Stimulated activated memory B cell treated with anti-CD40 and anti-IgM and Interleukin-4, amounts not matched to agents 10 μg/mL and 1 μg/mL and 100 μg/mL, for 72 hours (primary cell): ENCODE measurements at regions not wholly inside any gene's neighbourhood (a gene's known extent, or its start where the extent isn't known, plus 50 kb on each side); places are given as distances from the start of the nearest gene placed in this dataset.

ENCODE experiments used
- ATAC-seq: fragments of 150-1000 bp; cut with Tn5 transposase; 2 replicates; pipeline ENCODE4 v1.10.0; 2021
- H3K27ac Mint-ChIP-seq: one replicate; pipeline ENCODE4 v1.8.0; 2022; ENCODE audit warnings: mild to moderate bottlenecking, mixed read lengths
- H3K27me3 Mint-ChIP-seq: one replicate; pipeline ENCODE4 v1.8.0; 2022; ENCODE audit warnings: mixed read lengths
- H3K36me3 Mint-ChIP-seq: one replicate; pipeline ENCODE4 v1.8.0; 2022; ENCODE audit warnings: mixed read lengths
- H3K4me1 Mint-ChIP-seq: one replicate; pipeline ENCODE4 v1.8.0; 2022; ENCODE audit warnings: mixed read lengths
- H3K4me3 Mint-ChIP-seq: one replicate; pipeline ENCODE4 v1.8.0; 2022; ENCODE audit warnings: mild to moderate bottlenecking, moderate library complexity, mixed read lengths
- H3K9me3 Mint-ChIP-seq: one replicate; pipeline ENCODE4 v1.8.0; 2022; ENCODE audit warnings: mixed read lengths

DNA sequence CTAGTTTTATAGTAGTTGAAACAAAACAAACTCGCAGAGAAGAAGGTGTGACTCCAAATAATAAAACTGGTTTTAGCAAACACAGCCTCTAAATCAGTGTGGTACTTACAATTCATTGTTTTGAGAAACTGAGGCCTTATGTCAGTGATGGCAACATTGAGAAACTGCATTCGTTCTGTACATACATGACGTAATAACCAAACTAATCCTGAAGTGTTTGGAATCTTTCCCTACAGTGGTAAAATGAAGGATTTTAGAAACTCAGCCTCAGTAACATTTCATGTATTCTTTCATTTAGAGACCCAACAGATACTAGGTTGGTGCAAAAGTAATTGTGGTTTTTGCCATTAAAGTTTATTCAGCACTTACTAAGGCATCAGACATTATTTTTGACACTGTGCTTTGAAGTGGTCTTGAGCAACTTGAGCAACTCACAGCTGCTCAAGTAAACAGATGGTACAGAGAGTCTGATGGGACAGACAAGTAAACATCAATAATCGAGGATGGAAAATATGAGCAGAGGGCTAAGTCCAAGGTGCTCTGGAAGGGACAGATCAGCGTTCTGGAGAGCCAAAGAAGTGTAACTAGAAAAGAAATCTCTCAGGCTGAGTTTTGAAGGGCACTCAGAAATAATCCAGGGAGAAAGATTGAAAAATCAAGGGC is 390.8 kb upstream of the BOD1L1 start:
- ATAC-seq = no peak
- H3K9me3 Mint-ChIP-seq = peaks cover 3% of the 10 kb centered on the region
- no peaks in the 10 kb centered on the region for H3K36me3 Mint-ChIP-seq
- no peak overlapping the region for H3K4me3 Mint-ChIP-seq
- no peak overlapping the region for H3K27ac Mint-ChIP-seq
- H3K4me1 Mint-ChIP-seq = no peaks in the 10 kb centered on the region
- peaks cover 8% of the 10 kb centered on the region for H3K27me3 Mint-ChIP-seq

GRCh38 chr4:14022456-14022855 is 394.9 kb upstream of the BOD1L1 start:
- Mint-ChIP-seq H3K4me3 (no peak overlapping the region), H3K9me3 (no peaks in the 10 kb centered on the region), H3K27ac (no peak overlapping the region), H3K36me3 (no peaks in the 10 kb centered on the region), H3K4me1 (no peaks in the 10 kb centered on the region), H3K27me3 (peaks cover 8% of the 10 kb centered on the region)
- ATAC-seq = no peak

DNA sequence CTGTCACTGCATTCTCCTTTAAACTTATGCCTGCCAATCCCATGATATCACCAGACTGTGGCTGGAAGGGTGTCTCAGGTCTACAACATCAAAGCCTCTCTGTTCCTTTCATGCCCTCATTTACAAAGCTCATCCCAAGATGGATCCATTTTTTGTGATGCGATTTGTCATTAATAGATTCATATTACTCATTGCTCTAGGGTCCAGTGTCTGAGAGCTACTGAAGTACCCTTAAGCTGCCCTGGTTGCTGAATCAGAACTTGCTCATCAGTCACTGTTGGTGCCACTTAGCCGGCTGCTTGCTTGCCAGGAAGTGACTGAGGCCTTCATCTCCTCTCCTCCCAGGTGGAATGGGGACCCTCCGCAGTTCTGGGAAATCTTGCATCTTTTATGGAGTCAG is 395.5 kb upstream of the BOD1L1 start:
- H3K4me3 Mint-ChIP-seq = no peak overlapping the region
- no peaks in the 10 kb centered on the region for H3K9me3 Mint-ChIP-seq
- H3K36me3 Mint-ChIP-seq = no peaks in the 10 kb centered on the region
- H3K27ac Mint-ChIP-seq = no peak overlapping the region
- peaks cover 8% of the 10 kb centered on the region for H3K27me3 Mint-ChIP-seq
- no peaks in the 10 kb centered on the region for H3K4me1 Mint-ChIP-seq
- ATAC-seq = no peak

DNA sequence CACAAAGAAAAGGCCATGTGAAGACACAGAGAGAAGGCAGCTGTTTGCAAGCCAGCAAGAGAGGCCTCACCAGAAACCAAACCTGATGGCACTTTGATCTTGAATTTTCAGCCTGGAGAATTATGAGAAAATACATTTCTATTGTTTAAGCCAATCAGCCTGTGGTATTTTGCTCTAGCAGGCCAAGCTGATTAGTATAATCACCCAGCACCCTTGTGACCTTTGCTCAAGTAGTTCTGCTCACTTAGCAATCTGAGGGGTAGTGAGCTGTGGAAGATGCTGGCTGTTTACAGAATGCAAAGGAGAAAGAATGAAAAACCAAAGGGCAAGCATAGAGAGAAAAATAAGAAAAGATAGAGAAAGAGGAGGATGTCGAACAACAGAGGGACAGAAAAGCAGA is 396.4 kb upstream of the BOD1L1 start:
- ATAC-seq = no peak

DNA sequence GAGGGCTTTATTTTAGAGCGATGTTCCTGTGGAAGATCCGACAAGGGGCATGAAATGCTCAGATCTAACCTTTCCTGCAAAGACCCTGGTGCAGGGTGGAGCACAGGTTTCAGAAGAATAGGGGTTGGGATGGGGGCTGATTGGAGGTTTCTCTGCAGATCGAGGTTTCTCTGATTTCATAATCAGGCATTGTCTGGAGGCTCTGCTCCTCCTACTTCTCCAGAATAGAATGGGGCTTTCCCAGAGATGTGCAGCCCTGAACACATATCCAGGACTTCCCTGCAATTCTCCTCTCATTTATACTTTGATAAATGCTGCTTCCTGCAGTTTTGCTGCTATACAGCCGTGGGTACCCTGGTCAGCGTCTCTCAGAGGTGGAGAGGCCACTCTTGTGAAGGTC is 397.6 kb upstream of the BOD1L1 start:
- Mint-ChIP-seq H3K9me3 (no peaks in the 10 kb centered on the region), H3K4me3 (no peak overlapping the region), H3K4me1 (no peaks in the 10 kb centered on the region), H3K27me3 (peaks cover under 1% of the 10 kb centered on the region), H3K27ac (no peak overlapping the region), H3K36me3 (no peaks in the 10 kb centered on the region)
- no peak for ATAC-seq

More for the DNA sequence above, 396.4 kb upstream of the BOD1L1 start:
- Mint-ChIP-seq H3K27me3 (peaks cover 8% of the 10 kb centered on the region), H3K4me3 (no peak overlapping the region), H3K36me3 (no peaks in the 10 kb centered on the region), H3K4me1 (no peaks in the 10 kb centered on the region), H3K27ac (no peak overlapping the region), H3K9me3 (no peaks in the 10 kb centered on the region)

GRCh38 chr4:14025891-14026290 is 398.4 kb upstream of the BOD1L1 start:
- Mint-ChIP-seq H3K36me3 (no peaks in the 10 kb centered on the region), H3K9me3 (no peaks in the 10 kb centered on the region), H3K4me3 (no peak overlapping the region), H3K27ac (no peak overlapping the region), H3K4me1 (no peaks in the 10 kb centered on the region), H3K27me3 (no peaks in the 10 kb centered on the region)
- ATAC-seq = no peak

DNA sequence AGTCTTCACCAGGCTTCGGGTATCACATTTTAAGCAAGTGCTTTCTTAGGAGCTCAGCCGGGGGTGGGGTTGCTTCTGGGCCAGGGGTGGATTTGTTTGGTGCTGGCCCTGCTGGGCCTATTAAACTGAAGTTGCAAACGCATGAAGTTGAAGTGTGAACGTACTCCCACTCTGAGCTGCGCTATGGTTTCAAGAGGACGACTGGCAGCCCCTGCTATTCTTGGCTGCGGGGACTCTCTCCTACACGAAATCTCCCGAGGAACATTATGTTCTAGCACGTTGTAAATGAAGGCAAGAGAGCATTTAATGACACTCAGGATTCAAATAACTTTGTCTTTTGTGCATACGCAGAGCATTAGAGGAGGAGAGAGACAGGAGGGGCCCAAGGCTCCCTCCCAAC is 401.3 kb upstream of the BOD1L1 start:
- no peak for ATAC-seq
- Mint-ChIP-seq H3K4me3 (no peak overlapping the region), H3K4me1 (no peaks in the 10 kb centered on the region), H3K9me3 (no peaks in the 10 kb centered on the region), H3K36me3 (no peaks in the 10 kb centered on the region), H3K27me3 (no peaks in the 10 kb centered on the region), H3K27ac (no peak overlapping the region)

DNA sequence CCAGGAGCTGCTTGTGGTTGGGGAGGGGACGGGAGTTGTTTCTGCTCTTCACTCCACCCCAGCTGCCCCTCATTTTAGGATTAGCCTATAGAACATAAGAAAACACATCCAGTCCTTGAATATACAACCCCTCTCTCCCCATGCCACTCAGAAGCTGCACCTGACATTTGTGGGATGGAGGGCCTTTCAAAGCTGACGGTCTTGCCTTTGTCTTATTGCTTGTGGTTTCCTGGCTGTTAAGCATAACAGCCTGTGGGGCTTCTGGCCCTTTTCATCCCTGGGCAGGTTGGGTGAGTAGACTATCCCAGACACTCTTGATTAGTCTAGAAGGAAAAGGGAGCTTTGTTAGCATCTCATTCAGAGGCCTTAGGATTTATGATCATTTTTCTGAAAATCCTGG is 407.6 kb upstream of the BOD1L1 start:
- H3K27ac Mint-ChIP-seq = no peak overlapping the region
- no peaks in the 10 kb centered on the region for H3K4me1 Mint-ChIP-seq
- no peaks in the 10 kb centered on the region for H3K27me3 Mint-ChIP-seq
- peak; percentile 20 for ATAC-seq
- peaks cover 3% of the 10 kb centered on the region for H3K9me3 Mint-ChIP-seq
- no peak overlapping the region for H3K4me3 Mint-ChIP-seq
- no peaks in the 10 kb centered on the region for H3K36me3 Mint-ChIP-seq

DNA sequence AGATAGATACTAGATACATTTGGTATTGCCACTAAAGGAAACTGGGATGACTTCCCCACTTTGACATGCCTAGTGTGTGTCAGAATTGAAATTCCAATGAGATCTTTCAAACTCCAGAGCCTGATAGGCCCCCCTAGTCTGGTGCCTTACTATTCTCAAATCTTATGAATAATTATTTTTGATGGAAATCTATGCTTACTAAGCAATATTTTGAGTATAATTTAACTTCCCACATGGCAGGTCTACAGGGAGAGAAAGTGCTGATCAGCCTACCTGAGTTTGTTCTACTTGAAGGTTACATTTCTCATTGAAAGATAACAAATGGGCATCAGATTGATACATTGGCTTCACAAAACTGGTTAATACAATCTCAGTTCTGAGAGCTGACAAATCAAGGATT is 415.7 kb upstream of the BOD1L1 start:
- no peaks in the 10 kb centered on the region for H3K27me3 Mint-ChIP-seq
- no peaks in the 10 kb centered on the region for H3K36me3 Mint-ChIP-seq
- H3K9me3 Mint-ChIP-seq = peaks cover 3% of the 10 kb centered on the region
- H3K4me3 Mint-ChIP-seq = no peak overlapping the region
- H3K27ac Mint-ChIP-seq = no peak overlapping the region
- no peaks in the 10 kb centered on the region for H3K4me1 Mint-ChIP-seq
- no peak for ATAC-seq

- Mint-ChIP-seq H3K36me3 (no peaks in the 10 kb centered on the region), H3K27ac (no peak overlapping the region), H3K9me3 (no peaks in the 10 kb centered on the region), H3K27me3 (no peaks in the 10 kb centered on the region), H3K4me1 (no peaks in the 10 kb centered on the region), H3K4me3 (no peak overlapping the region)
- ATAC-seq = no peak
Measured at GRCh38 chr4:14046642-14047041, 419.1 kb upstream of the BOD1L1 start.

GRCh38 chr4:14047840-14048239 is 420.3 kb upstream of the BOD1L1 start:
- ATAC-seq = no peak
- Mint-ChIP-seq H3K4me3 (no peak overlapping the region), H3K9me3 (no peaks in the 10 kb centered on the region), H3K4me1 (no peaks in the 10 kb centered on the region), H3K27me3 (no peaks in the 10 kb centered on the region), H3K36me3 (no peaks in the 10 kb centered on the region), H3K27ac (no peak overlapping the region)

GRCh38 chr4:14049946-14050345 is 422.4 kb upstream of the BOD1L1 start:
- H3K9me3 Mint-ChIP-seq = no peaks in the 10 kb centered on the region
- no peak overlapping the region for H3K27ac Mint-ChIP-seq
- H3K4me3 Mint-ChIP-seq = no peak overlapping the region
- no peak for ATAC-seq
- H3K36me3 Mint-ChIP-seq = no peaks in the 10 kb centered on the region
- H3K27me3 Mint-ChIP-seq = no peaks in the 10 kb centered on the region
- no peaks in the 10 kb centered on the region for H3K4me1 Mint-ChIP-seq

DNA sequence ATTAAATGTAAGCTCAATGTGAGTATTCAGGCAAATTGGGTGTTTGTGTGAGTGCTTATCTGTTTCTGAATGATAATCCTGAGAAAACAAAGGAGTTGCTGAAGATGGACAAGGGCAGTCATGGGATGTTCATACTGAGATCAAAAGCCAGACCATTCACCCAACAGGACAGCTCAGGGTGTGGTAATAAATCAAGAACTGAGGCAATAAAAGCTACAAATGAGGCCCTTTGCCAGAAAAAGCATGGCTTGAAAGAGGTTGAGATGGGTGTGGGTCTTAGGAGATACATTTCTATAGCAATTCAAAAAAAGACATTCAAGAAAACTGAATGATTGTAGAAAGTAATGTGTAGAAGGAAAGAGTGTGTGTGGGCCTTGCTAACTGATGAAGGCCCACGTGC is 425.8 kb upstream of the BOD1L1 start:
- ATAC-seq = no peak
- peaks cover 3% of the 10 kb centered on the region for H3K9me3 Mint-ChIP-seq
- H3K4me1 Mint-ChIP-seq = no peaks in the 10 kb centered on the region
- no peak overlapping the region for H3K27ac Mint-ChIP-seq
- H3K27me3 Mint-ChIP-seq = no peaks in the 10 kb centered on the region
- no peak overlapping the region for H3K4me3 Mint-ChIP-seq
- H3K36me3 Mint-ChIP-seq = no peaks in the 10 kb centered on the region

DNA sequence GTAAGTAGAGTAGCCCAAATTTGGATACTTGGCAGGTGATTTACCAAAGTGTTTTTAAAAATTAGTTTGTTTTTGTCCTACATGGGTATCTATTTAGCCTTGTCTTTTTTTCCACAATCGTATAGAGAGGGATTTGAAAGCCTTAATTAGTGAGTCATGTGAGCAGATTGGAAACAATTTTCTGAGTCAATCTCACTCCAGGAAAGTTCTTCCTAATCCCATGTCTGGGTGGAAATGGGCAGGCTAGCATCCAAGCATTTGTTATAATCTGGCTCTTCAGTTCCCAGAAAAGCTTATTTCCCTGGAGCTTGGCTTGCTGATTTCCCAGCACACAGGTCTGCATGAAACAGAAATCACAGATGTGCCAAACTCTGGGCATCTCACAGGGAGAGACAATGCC is 426.9 kb upstream of the BOD1L1 start:
- ATAC-seq = no peak
- Mint-ChIP-seq H3K9me3 (peaks cover 3% of the 10 kb centered on the region), H3K27me3 (no peaks in the 10 kb centered on the region), H3K4me1 (no peaks in the 10 kb centered on the region), H3K27ac (no peak overlapping the region), H3K36me3 (no peaks in the 10 kb centered on the region), H3K4me3 (no peak overlapping the region)

DNA sequence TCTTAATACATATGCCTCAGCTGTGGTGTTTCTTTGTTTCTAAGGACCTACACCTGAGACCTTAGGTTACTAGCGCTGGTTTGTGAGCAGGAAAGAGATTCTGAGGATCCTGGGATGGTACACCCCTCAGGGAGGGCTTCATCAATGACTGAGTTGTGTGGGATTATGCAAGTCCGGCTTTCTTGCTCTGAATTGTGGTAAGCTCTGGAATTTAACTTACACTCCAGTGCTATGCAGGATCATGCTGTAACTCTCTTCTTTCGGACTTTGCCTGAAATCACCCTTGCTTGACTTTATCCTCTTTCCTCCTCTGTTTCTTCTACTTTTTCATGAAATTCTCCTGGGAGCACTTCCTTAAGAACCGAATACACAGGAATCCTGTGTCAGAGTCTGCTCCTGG is 431.5 kb upstream of the BOD1L1 start:
- ATAC-seq = no peak
- H3K27me3 Mint-ChIP-seq = no peaks in the 10 kb centered on the region
- H3K4me1 Mint-ChIP-seq = no peaks in the 10 kb centered on the region
- H3K4me3 Mint-ChIP-seq = no peak overlapping the region
- H3K9me3 Mint-ChIP-seq = peaks cover 3% of the 10 kb centered on the region
- no peak overlapping the region for H3K27ac Mint-ChIP-seq
- no peaks in the 10 kb centered on the region for H3K36me3 Mint-ChIP-seq

DNA sequence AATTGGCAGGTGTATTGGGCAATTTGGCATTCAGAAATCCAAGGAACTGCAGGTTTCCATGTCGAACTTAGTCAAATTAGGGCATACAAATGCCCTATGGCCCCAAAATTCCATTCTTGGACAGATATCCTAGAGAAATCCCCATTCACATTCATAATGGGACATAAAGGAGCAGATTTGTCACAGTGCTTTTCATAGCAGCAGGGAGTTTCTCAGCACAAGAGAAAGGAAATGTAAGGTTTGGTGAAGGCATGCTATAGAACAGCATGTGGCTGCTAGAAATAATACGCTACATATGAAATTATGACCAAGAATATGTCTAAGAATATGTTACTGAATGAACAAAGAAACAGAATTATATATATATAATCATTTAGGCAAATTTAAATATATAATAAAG is 437.5 kb upstream of the BOD1L1 start:
- Mint-ChIP-seq H3K9me3 (no peaks in the 10 kb centered on the region), H3K36me3 (no peaks in the 10 kb centered on the region), H3K27me3 (no peaks in the 10 kb centered on the region), H3K4me1 (no peaks in the 10 kb centered on the region), H3K27ac (no peak overlapping the region), H3K4me3 (no peak overlapping the region)
- no peak for ATAC-seq

GRCh38 chr4:14065406-14065805 is 437.9 kb upstream of the BOD1L1 start:
- no peak overlapping the region for H3K27ac Mint-ChIP-seq
- ATAC-seq = no peak
- H3K4me1 Mint-ChIP-seq = no peaks in the 10 kb centered on the region
- no peaks in the 10 kb centered on the region for H3K36me3 Mint-ChIP-seq
- no peaks in the 10 kb centered on the region for H3K9me3 Mint-ChIP-seq
- H3K27me3 Mint-ChIP-seq = no peaks in the 10 kb centered on the region
- H3K4me3 Mint-ChIP-seq = no peak overlapping the region
